Stimulated activated CD4-positive, alpha-beta T cell treated with anti-CD3 and anti-CD28 coated beads, Interleukin-2, amount 100 ng/mL, for 24 hours (primary cell): ENCODE measurements at regions not wholly inside any gene's neighbourhood (a gene's known extent, or its start where the extent isn't known, plus 50 kb on each side); places are given as distances from the start of the nearest gene placed in this dataset.
A peak's percentile ranks its signal among the peaks of the same experiment; 100 is the strongest.

ENCODE experiments used
- DNase-seq, 2 donors: peaks; one replicate each; pipeline ENCODE4 v3.0.0-alpha.2; 2020

DNA sequence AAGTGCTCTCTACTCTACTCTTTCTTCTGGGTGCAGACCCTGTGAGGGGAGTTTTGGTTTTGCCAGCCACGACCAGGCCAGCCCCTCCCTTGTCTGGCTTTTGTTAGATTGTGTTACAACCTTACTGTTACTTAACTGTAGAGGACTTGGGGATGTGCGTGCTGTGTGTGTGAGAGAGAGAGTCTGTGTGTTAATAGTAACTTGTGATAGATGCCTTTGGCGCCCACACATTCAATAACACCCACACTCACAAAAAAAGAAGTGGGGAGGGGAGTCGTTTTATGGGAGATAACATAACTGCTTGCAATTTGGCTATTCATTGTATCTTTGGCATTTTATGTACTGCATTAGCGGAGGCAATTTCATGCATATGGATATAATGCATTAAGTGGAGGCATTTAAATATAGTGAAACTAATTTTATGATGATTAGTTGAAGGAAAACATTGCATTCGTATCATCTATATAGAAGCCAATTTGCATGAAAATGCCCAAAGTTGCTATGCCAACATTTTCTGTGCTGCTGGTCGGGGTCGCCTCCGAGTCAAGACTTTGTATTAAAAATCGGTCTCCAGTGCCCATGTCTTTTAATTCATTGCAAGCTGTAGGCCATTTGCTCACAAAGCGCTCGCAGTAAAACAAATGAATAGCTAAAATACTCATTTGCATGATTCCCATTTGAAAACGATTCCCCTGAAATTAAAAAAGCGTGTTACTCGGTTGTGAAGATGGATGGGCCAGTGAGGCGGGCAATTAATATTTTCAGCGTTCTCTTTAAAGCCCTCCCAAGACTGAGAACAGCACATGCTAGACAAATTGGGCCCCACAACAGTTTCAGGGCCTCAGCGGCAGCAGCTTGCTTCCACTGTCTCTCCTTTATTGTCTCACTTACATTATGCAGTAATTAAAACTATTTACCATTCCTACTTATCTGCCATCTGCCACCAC, 158.5 kb upstream of the SMAD3 start:
- no peak for DNase-seq

DNA sequence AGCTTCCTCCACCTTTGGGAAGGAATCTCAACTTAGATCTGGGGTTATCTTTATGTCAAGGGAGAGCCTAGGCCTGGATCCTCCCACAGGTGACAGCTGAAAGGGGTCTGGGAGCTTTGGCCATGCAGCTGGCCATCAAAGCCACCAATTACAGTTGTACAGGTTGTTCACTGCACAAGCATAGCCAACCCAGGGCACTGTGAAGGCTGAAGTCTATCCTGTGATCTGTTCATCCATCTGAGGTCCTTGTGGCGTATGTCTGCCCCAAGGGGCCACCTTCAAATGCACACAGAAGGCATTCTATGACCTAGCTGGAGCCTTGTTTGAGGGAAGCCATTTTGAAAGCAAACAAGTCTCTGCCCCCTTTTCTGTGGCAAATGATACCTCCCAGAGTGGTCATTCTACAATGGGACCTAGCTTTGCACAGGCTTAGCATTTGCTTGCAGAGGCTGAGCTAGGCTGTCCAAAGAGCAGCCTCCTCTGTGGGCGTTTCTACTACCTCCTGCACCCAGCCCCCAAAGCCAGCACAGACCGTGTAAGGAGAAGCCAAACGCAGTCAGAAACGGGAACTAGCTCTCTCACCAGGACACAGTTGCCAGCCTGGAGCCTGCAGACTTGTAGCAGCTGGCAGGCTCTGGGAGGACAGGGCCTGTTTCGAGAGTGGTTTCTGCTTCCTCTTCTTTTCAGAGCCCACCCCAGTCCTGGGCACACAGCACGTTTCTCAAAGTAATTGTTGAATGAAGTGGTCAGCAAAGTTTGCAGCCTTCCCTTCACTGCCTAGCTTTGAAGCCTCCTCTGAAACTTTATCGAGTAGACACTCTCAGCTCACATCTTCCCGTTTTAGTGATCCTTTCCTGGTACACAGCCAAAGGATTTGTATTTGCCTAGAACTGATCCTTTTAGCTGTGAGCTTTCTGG, 157.3 kb upstream of the SMAD3 start:
- DNase-seq: no peak

DNA sequence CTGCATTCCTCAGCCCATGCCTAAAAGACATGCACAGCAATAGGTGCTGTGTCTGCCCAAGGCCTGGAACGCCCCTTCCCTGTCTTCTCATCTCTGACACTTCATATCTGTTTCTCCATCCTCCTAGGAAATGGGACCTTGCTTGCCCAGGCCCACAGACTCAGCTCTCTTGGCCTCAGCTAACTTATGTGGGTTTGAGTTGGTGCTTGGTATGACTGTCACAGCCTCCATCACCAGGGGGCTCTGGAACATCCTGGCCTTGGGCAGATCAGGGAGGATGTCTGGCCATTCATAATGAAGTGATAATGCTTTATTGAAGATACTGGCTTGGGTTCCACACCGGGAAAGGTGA, 156.7 kb upstream of the SMAD3 start:
- no peak for DNase-seq

DNA sequence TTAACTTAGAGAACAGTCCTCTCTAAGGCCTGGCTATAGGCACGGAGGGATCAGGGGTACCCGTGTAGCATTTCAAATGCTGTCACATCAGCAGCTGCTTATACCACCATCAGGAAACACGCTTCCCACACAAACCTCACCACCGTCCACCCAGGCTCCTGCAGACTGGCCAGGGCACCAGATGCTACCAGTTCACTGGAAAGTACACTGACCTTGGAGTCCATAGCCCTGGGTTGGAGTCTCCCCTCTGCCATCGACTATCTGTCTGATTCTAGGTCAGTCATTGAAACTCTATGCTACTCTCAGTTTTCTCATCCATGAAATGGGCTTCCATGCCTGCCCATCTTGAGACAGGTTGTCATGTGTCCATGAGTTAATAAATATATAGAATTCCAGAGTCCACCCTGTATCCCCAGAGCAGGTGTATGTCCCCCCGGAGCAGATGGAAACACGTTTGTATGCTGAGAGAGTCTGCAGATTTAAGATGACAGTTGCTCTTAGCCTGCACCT, 156.0 kb upstream of the SMAD3 start:
- DNase-seq: no peak

DNA sequence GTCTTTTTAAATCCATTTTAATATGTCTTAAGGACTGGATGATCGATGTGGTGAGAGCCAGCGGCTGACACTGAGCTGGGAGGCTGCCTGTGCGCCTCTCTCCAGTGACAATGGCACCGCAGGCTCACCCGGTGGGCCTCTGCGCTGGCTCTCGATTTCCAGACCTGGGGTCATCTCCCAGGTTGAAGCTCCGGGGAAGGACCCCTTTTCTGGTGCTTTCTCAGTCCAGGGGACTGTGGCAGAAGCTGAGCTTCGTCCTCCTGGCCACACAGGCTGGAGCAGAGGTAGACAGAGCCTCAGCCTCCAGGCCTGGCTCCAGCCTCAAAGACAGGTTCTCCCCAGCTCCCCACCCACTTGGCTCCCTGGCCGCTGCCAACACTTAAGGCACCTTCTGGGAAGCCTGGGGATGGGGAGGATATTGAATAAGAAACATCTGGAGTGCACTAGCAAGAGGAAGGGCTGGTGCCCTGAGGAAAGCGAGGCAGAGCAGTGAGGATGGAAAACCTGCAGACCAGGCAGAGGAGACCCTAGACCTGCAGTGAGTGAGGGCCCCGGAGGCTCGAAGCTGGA, 154.2 kb upstream of the SMAD3 start:
- DNase-seq: no peak

DNA sequence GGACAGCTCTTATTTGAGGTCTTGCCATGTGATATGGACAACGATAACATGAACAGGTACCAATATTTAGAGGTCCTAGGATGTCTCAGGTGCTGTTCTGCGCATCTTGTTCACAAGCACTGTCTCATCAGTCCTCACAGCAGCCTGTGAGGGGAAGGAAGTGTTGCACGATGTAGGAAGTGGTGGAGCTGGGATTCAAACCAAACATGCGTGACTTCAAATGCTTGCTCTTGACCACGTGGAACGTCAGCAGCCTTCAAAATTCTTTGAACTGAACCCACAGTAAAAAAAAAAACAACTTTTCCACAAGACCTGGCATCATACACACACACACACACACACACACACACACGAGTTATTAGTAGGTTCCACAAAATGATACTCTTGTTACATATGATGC, 153.4 kb upstream of the SMAD3 start:
- DNase-seq: no peak

DNA sequence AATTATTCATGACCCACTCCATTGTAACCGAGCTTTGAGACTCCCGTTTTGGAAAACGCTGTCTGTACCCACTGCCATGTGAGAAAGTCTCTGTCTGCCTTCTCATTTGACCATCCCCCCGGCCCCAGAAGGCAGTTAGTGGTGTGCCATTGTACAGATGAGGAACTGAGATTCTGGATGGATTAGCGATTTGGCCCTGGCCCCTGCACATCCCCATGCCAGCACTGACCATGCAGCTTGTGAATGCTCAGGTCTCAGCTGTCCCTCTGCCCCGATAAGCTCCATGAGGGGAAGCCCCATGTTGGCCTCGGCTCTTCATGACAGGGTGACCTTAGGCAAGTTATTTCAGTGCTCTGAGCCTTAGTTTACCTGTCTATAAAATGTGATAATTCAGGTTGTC, 153.0 kb upstream of the SMAD3 start:
- DNase-seq: no peak

DNA sequence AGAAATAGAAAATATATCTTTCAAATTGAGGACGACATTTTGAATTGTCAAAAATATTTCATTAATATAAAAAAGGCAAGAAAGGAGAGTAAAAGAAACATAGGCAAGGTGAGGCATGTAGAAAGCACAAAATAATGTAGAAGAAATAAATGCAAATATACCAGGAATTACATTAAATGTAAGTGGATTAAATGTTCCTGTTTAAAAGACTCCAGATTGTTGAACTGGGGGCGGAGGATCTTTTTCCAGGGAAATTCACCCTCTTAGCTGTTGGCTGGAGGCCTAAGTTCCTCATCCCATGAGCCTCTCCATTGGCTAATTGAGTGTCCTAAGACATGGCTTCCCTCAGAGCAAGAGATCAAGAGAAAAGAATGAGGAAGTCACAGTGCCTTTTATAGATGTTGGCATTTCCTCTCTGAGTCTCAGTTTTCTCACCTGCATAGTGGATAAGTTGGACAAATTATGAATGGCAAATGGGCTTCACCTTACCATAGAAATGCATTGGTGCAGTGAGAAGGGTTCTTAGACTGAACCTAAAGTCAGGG, 147.4 kb upstream of the SMAD3 start:
- no peak for DNase-seq

DNA sequence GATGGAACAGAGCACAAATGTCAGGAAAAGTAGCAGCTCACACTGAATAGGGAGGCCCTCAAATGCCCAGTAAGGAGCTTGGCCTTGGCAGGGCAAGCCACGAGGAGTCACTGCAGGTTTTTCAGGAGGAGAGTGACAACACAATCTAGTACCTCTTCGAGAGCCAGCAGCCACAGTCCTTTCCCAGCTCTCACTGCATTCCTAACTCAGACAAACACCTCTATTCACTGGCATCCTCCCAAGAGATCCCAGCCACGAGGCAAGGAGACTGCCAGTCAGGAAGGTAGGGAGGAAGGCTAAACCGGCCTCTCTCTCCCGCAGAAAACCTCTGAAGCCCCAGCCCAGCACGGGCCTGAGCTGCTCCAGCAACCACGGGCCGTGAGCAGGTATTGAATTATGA, 146.0 kb upstream of the SMAD3 start:
- DNase-seq: no peak

DNA sequence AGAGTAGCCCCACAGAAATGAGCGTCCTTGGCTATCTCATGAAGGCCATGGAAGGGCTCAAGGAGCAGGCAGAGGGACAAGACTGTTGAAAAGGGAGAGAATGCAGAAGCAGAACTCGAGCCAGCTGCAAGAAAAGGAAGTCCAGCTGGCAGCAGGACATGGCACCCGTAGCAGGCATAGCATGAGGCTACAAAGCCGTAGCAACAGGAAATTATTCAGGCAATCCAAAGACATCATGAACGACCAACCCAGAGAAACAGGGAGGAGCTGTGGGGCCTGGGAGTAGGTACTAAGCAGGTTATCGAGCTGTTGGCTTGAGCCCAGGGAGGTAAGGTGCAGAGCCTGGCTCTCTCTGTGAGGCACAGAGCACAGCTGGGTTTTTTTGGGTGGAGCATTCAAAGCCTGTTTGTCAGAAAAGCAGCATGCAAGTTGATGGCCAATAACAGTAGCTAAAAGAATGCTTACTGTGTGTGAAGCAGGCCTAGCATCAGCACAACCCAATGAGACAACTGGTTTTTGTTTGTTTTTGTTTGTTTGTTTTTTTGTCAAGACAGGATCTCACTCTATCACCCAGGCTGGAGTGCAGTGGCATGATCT, 144.0 kb upstream of the SMAD3 start:
- no peak for DNase-seq

DNA sequence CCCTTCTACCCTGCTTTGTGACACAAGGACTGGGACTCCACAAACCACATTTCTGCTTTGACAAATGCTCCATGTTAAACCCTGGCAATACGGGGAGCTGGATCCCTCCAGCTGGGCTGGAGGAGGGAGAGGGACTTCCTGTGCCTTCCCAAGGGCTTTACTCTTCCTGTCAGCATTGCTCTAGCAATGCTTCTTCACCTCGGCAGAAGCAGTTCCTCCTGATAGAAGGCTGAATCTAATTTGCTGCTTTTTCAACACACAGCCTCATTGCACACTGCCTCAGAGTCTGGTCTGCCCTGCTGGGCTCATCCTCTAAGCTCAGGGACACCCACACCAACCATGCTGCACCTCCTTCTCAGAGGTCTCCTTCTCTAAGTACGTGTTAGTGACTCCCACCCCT, 142.8 kb upstream of the SMAD3 start:
- DNase-seq: no peak

DNA sequence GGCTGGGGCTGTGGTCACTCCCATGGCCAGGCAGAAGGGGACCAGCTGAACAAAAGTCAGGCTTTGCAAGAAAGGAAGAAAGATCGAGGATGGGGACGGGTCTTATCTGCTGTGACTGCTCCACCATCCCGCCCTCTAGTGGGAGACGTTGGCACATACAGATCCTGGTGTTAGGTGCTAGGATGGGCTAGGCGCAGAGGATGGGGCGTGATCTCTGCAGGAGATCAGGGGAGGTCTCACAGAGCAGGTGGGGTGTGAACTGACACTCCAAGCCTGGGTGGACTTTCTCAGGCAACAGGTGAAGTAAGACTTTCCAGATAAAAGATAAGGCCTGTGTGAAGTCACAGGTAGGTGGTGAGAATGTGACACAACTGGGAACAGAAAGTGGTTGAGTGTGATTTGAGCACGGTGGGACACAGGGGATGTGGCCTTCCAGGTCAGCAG, 141.9 kb upstream of the SMAD3 start:
- DNase-seq: peak; percentile 47 to 66

DNA sequence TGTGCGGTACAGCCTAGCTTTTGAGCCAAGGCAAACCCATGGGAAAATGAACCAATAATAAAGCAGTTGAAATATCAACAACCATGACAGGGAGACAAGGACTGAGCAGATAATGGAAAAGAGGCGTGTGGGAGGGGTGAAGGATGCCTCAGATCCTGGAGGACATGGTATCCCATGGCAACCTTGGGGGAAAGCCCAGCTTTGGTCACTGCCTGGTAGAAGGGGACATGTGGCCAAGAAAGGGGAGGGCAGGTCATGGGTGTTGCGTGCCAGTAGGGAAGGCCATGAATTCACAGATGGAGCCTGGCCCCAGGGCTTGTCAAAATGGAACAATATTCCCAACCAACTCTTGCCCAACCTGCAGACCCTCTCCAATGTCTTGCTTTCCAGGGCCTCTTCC, 140.5 kb upstream of the SMAD3 start:
- DNase-seq: no peak

DNA sequence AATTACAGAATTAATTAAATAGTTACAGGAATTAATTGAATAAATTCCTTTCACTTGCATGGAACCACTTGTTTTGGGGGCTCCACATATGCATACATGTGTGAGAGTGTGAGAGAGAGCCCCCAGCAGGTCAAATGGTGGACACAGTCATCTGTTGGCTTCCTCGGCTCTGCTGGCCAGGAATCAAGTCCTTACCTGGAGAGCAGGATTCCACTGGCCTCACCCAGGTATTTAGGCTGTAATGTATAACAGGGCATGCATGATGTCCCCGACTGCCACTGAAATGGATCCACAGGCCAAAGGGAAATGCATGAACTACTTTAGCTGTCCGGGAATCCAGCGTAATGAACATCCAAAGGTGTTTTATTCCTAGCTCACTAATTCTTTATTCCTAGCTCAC, 139.7 kb upstream of the SMAD3 start:
- DNase-seq: no peak

DNA sequence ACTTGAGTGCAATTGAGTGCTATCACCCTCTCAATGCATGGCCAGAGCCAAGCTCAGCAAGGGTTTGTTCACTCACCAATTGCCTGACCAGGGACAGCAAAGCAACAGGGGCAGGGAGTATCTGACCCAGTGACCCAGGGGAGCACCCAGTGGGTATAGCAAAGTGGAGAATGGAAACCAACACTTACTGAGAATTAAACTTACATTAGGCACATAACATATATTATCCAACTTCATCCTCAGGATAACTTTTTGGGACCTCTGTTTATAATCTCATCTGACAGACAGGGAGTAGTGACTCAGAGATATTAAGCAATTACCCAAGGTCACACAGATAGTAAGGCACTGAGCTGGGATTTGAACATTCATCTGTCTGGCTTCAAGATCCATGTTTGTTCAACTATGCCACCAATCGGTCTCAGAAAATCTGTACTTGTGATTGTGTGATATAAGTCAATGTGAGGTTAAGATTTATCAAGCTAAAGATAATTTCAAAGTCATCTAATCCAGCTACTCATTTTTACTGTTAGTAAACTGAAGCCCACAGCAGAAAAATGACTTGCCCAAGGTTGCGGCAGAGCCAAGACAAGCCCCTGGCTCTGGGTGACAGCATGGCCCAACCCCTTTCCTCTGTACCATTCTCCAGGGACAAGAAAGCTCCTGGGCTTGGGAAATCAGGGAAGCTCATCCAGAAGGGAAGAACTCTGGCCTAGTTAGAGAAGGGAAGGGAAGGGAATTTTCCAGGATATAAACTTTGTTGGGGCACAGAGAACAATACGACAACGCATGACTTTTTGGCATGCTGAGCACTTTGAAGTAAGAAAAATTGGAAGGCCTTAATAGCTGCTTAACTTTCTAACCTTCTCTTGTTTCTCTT, 138.0 kb upstream of the SMAD3 start:
- no peak for DNase-seq

DNA sequence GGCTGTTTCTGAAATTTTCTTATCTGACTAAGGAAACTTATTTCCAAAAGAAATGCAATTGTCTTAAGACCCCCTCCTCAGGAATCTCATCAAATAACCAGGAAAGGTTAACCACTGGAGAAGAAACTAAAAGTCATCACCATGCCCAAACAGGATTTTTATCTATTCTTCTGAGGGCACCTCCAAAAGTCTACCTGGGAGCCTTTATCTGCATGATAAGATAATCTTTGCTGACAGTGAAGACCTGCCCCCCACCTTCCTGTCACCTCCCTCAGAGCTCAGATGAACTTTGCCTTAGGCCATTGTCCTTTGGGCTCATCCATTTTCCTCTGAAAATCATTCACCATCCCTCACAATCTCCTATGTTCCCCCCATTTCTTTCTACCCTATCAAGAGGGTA, 137.3 kb upstream of the SMAD3 start:
- DNase-seq: no peak

DNA sequence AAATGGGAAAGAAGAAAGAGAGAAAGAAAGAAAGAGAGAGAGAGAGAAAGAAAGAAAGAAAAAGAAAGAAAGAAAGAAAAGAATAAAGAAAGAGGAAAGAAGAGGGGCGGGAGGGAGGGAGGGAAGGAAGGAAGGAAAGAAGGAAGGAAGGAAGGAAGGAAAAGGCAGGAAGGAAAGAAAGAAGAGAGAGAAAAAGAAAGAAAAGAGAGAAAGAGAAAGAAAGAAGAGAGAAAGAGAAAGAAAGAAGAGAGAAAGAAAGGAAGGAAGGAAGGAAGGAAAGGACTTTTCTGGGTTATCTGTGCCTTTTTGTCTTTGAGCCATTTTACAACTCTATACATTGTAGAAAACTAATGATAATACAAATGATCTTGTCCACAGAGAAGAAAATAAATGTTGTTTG, 136.6 kb upstream of the SMAD3 start:
- no peak for DNase-seq

DNA sequence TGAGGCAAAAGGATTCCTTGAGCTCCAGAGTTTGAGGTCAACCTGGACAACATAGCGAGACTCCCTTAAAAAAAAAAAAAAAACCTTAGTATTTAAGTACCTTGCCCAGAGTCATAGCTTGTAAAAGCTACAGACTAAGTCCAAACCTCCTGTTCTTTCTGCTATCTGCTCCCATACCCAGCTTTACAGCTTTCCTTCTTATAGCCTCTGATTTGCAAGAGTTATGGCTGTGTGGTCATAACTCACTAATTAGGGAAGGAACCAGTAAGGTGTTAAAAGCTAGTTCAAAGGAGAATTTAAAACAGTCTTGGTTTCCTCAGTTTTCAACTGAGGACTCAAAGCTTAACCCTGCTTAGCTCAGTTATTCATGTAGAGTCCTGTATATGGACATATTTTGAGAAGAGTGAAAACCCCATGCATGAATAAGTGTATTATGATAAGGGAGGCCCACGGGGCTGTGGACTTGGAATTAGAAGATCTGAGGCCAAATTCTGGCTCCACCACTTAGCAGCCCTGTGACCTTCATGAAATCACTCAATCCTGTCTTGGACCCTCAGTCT, 135.5 kb upstream of the SMAD3 start:
- DNase-seq: no peak

DNA sequence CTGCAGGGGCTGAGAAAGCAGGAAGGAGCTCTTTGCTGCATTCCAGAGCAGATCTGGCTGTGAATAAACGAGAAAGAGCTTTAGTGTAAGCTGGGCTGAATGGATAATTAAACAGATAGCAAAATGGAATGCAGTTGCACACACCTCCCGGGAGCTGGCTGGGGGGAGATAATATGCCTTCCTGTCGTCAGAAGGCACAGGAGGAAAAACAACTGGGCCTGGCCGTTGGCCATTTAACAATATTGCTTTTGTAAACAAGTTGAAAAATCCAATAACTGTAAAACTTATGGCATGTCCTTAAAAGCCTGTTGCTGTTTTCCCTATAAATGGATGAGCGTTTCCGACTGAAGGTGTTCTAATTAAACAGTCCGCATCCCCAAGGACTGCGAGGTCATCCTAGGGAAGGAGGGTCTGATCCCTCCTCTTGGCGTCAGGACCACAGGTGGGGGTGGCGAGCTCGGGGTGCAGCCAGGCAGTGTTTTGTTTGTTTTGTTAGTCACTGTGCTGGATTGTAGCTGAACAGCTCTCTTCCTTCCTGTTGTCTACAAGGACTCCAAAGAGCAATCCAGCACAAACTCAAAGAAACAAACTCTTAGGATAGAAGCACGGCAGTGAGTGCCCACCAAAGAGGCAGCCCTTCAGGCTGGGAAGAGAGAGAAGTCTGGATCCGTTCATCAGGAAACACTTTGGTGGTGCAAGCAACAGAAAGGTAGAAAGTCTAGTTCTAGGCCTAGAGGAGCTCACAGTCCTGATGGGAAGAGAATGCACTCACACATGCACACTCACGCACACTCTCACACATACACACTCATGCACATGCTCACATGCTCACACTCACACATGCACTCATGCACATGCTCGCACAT, 133.4 kb upstream of the SMAD3 start:
- DNase-seq: no peak

DNA sequence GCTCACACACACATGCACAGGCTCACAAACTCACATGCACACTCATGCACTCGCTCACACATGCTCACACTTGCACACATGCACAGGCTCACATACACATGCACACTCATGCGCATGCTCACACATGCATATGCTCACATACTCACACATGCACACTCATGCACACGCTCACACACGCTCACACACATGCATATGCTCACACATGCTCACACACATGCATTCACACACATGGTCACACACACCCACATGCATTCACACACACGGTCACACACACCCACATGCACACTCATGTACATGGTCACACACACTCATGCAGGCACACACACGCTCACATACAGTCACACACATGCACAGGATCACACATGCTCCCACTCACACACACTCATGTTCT, 132.8 kb upstream of the SMAD3 start:
- DNase-seq: no peak
